Hepatocyte (in vitro differentiated cells): ENCODE measurements at regions not wholly inside any gene's neighbourhood (a gene's known extent, or its start where the extent isn't known, plus 50 kb on each side); places are given as distances from the start of the nearest gene placed in this dataset.

Experiments
- DNase-seq: peaks from one replicate; pipeline ENCODE4 v3.0.0-alpha.2; 2016; ENCODE audit warnings: low spot score
- H2AFZ ChIP-seq: fragments of 200-600 bp; sonication (generic); 2 replicates; pipeline ENCODE4 v1.6.0; 2016; ENCODE audit warnings: antibody characterized with exemption, mild to moderate bottlenecking
- H3K27ac ChIP-seq: fragments of 200-600 bp; sonication (generic); 2 replicates; pipeline ENCODE4 v1.5.1; 2016; ENCODE audit warnings: mild to moderate bottlenecking
- H3K27me3 ChIP-seq: fragments of 200-600 bp; sonication (generic); 2 replicates; pipeline ENCODE4 v1.6.1; 2016
- H3K36me3 ChIP-seq: fragments of 200-600 bp; sonication (generic); replicated peaks from 2 replicates; pipeline ENCODE4 v1.5.1; 2016; ENCODE audit warnings: low read depth; ENCODE audit not compliant: insufficient read depth
- H3K4me1 ChIP-seq: fragments of 200-600 bp; sonication (generic); 2 replicates; pipeline ENCODE4 v1.5.1; 2016; ENCODE audit warnings: mild to moderate bottlenecking, moderate library complexity; ENCODE audit not compliant: insufficient read depth
- H3K4me2 ChIP-seq: fragments of 200-600 bp; sonication (generic); 2 replicates; pipeline ENCODE4 v1.6.0; 2016
- H3K4me3 ChIP-seq: fragments of 200-600 bp; sonication (generic); 2 replicates; pipeline ENCODE4 v1.5.1; 2016; ENCODE audit warnings: mild to moderate bottlenecking
- H3K79me2 ChIP-seq: fragments of 200-600 bp; sonication (generic); 2 replicates; pipeline ENCODE4 v1.6.0; 2017; ENCODE audit warnings: mild to moderate bottlenecking
- H3K9me2 ChIP-seq: fragments of 200-600 bp; sonication (generic); replicated peaks from 2 replicates; pipeline ENCODE4 v1.6.0; 2017; ENCODE audit warnings: mild to moderate bottlenecking; ENCODE audit not compliant: insufficient read depth
- H3K9me3 ChIP-seq: fragments of 200-600 bp; sonication (generic); 2 replicates; pipeline ENCODE4 v1.5.1; 2016; ENCODE audit warnings: low read depth, mild to moderate bottlenecking
- H4K20me1 ChIP-seq: fragments of 200-600 bp; sonication (generic); 2 replicates; pipeline ENCODE4 v1.6.0; 2016; ENCODE audit warnings: mild to moderate bottlenecking; ENCODE audit not compliant: insufficient read depth, poor library complexity, severe bottlenecking
- EZH2 ChIP-seq: fragments of 200-600 bp; sonication (generic); IDR thresholded peaks from 2 replicates; pipeline ENCODE4 v1.6.1; 2016; ENCODE audit warnings: antibody characterized with exemption, mild to moderate bottlenecking, borderline replicate concordance
- EZH2phosphoT487 ChIP-seq: fragments of 200-600 bp; sonication (generic); IDR thresholded peaks from one replicate; pipeline ENCODE4 v1.6.1; 2018; ENCODE audit warnings: antibody characterized with exemption, mild to moderate bottlenecking, low read depth, moderate library complexity; ENCODE audit not compliant: unreplicated experiment, severe bottlenecking
- WGBS: methylation state at CpG from one replicate; pipeline ENCODE4 v1.1.6; 2016; ENCODE audit warnings: low lambda C conversion rate; ENCODE audit errors: missing lambda C conversion rate; 5-methylcytosine and 5-hydroxymethylcytosine counted together
- TF ChIP-seq, protein P1 (sequence below): fragments of 200-600 bp; sonication (generic); IDR thresholded peaks from 2 replicates; pipeline ENCODE4 v1.5.1; 2016; ENCODE audit warnings: antibody characterized with exemption, mild to moderate bottlenecking; ENCODE audit not compliant: poor library complexity

DNA sequence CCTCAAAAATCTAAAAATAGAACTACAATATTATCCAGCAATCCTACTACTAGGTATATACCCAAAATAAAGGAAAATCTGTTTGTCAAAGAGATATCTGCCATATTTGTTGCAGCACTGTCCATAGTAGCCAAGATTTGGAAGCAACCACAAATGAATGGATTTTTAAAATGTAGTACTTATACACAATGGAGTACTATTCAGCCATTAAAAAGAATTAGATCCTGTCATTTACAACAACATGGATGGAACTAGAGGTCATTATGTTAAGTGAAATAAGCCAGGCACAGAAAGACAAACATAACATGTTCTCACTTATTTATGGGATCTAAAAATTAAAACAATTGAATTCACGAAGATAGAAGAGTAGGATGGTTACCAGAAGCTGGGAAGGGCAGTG lies 135.7 kb upstream of the CCDC28A start:
- Histone ChIP-seq H3K36me3 (no peaks in the 10 kb centered on the region), H2AFZ (no peak overlapping the region), H3K9me3 (no peaks in the 10 kb centered on the region), H3K79me2 (peaks cover 2% of the 10 kb centered on the region), H3K4me2 (no peak overlapping the region), H4K20me1 (no peaks in the 10 kb centered on the region), H3K27me3 (no peaks in the 10 kb centered on the region), H3K27ac (no peak overlapping the region), H3K4me1 (no peaks in the 10 kb centered on the region), H3K4me3 (no peak overlapping the region), H3K9me2 (no peaks in the 10 kb centered on the region)
- TF ChIP-seq, protein P1, sequence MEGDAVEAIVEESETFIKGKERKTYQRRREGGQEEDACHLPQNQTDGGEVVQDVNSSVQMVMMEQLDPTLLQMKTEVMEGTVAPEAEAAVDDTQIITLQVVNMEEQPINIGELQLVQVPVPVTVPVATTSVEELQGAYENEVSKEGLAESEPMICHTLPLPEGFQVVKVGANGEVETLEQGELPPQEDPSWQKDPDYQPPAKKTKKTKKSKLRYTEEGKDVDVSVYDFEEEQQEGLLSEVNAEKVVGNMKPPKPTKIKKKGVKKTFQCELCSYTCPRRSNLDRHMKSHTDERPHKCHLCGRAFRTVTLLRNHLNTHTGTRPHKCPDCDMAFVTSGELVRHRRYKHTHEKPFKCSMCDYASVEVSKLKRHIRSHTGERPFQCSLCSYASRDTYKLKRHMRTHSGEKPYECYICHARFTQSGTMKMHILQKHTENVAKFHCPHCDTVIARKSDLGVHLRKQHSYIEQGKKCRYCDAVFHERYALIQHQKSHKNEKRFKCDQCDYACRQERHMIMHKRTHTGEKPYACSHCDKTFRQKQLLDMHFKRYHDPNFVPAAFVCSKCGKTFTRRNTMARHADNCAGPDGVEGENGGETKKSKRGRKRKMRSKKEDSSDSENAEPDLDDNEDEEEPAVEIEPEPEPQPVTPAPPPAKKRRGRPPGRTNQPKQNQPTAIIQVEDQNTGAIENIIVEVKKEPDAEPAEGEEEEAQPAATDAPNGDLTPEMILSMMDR, result no peak
- TF ChIP-seq EZH2 (no peak), EZH2phosphoT487 (no peak)
- DNase-seq, result no peak
- WGBS, result 92% methylated on average over 1 of the region's 1 CpG

DNA sequence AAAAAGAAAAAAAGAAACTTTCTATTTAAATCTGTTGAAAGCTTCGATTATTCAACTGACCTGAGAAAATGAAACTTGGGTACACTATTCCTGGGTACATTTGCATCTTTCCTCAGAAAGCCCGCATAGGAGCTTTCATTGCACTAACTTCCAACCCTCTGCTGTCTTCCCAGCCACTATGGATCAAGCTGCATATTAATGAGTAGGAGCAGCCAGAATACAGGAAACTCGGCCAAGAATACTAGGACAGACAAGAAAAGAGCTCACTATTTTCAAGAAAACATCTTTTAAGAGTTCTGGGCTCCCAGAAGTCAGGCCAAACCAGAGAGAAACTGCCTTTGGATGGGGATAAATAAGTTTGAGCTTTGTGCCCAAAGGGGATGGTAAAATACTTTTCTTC lies 135.0 kb upstream of the CCDC28A start:
- Histone ChIP-seq H3K27ac (no peak overlapping the region), H3K79me2 (peaks cover 2% of the 10 kb centered on the region), H3K4me2 (no peak overlapping the region), H4K20me1 (no peaks in the 10 kb centered on the region), H2AFZ (no peak overlapping the region), H3K27me3 (no peaks in the 10 kb centered on the region), H3K9me2 (no peaks in the 10 kb centered on the region), H3K9me3 (no peaks in the 10 kb centered on the region), H3K4me1 (no peaks in the 10 kb centered on the region), H3K36me3 (no peaks in the 10 kb centered on the region), H3K4me3 (no peak overlapping the region)
- DNase-seq, result no peak
- 91% methylated on average over 3 of the region's 3 CpGs for WGBS
- TF ChIP-seq EZH2 (no peak), EZH2phosphoT487 (no peak)
- TF ChIP-seq, protein P1, result no peak

DNA sequence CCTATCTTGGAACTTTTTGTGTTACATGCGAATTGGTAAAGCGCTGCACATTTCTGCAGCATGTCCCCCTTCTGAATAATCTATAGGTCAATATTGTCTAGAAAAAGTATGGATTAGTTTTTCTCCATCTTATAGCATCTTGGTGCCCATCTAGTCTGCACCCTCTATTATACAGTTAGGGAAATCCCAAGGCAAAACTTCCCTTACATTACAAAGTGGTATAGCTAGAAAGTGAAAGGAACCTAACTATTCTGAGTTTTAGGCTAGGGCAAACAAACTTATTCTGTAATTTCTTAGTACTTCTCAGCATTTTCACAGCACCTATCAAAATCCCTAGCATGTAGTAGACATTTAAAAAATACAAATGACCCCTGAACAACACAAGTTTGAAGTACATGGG lies 133.5 kb upstream of the CCDC28A start:
- H4K20me1 ChIP-seq, result no peaks in the 10 kb centered on the region
- H3K4me2 ChIP-seq, result no peak overlapping the region
- 99% methylated on average over 2 of the region's 2 CpGs for WGBS

More for the DNA sequence above, 133.5 kb upstream of the CCDC28A start:
- Histone ChIP-seq H3K9me3 (no peaks in the 10 kb centered on the region), H3K4me3 (no peak overlapping the region), H3K27me3 (no peaks in the 10 kb centered on the region), H3K36me3 (no peaks in the 10 kb centered on the region), H3K4me1 (no peaks in the 10 kb centered on the region), H3K9me2 (no peaks in the 10 kb centered on the region), H3K79me2 (no peaks in the 10 kb centered on the region), H3K27ac (no peak overlapping the region), H2AFZ (no peak overlapping the region)
- TF ChIP-seq EZH2, result no peak
- TF ChIP-seq EZH2phosphoT487, result no peak
- TF ChIP-seq, protein P1, result no peak
- DNase-seq, result no peak
